Calu3 (cell line): ENCODE measurements at regions not wholly inside any gene's neighbourhood (a gene's known extent, or its start where the extent isn't known, plus 50 kb on each side); places are given as distances from the start of the nearest gene placed in this dataset.

Source experiments
- BruUV-seq: library from RNA; stranded (reverse); fragments of 400-500 nt; replicated peaks from 2 replicates; lab custom pipeline; 2021; lab: Mats Ljungman, UMichigan
- CTCF ChIA-PET: fragments of 300-600 bp; sonication (Branson Sonifier 250); formaldehyde crosslinking; loops from one replicate; lab custom pipeline; 2022; ENCODE audit warnings: antibody characterized with exemption; lab: Charles Lee
- DNase-seq: peaks from one replicate; pipeline ENCODE4 v3.0.0; 2022
- H3K27ac Mint-ChIP-seq: one replicate; pipeline ENCODE4 v1.8.0; 2022; ENCODE audit warnings: mixed read lengths; ENCODE audit not compliant: unreplicated experiment
- H3K27me3 Mint-ChIP-seq: one replicate; pipeline ENCODE4 v1.8.0; 2022; ENCODE audit warnings: mixed read lengths; ENCODE audit not compliant: unreplicated experiment
- H3K36me3 Mint-ChIP-seq: one replicate; pipeline ENCODE4 v1.8.0; 2022; ENCODE audit warnings: mild to moderate bottlenecking, moderate library complexity, mixed read lengths; ENCODE audit not compliant: insufficient read depth, unreplicated experiment
- H3K4me1 Mint-ChIP-seq: one replicate; pipeline ENCODE4 v1.8.0; 2022; ENCODE audit warnings: mild to moderate bottlenecking, low read depth, mixed read lengths; ENCODE audit not compliant: unreplicated experiment
- H3K4me3 Mint-ChIP-seq: one replicate; pipeline ENCODE4 v1.8.0; 2022; ENCODE audit warnings: mild to moderate bottlenecking, low read depth, moderate library complexity, mixed read lengths; ENCODE audit not compliant: unreplicated experiment
- H3K9me3 Mint-ChIP-seq: one replicate; pipeline ENCODE4 v1.8.0; 2022; ENCODE audit warnings: low read depth, mixed read lengths; ENCODE audit not compliant: unreplicated experiment
- CTCF ChIP-seq: fragments of 200-600 bp; IDR thresholded peaks from one replicate; pipeline ENCODE4 v1.8.0; 2022; ENCODE audit warnings: antibody characterized with exemption; ENCODE audit not compliant: unreplicated experiment
- intact Hi-C: fragments of 100-400 bp; cut with micrococcal nuclease; formaldehyde crosslinking; loops from one replicate; pipeline ENCODE4 v1.10.0; 2022; ENCODE audit not compliant: unreplicated experiment

DNA sequence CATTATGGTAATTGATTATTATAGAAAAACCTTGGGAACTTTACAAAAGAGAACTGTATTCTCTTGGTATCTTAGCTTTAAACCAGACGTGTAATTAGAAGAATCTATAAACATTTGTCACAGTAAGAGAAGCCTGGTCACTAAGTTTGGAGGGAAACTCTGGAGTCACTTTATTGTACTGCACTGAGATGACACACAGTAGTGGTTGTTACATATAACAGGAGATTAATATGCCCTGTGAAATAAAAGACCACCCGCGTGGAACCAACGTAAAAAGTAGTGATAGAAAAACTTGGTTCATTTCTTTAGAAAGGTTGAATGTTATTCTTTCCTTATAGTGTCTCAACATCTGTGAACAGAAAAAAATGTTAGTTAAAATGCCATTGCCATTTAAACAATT, 416.1 kb downstream of the MDFIC start:
- no peak overlapping the region for H3K4me3 Mint-ChIP-seq
- no peaks in the 10 kb centered on the region for H3K27me3 Mint-ChIP-seq
- H3K4me1 Mint-ChIP-seq = peaks cover 9% of the 10 kb centered on the region
- H3K36me3 Mint-ChIP-seq = no peaks in the 10 kb centered on the region
- H3K27ac Mint-ChIP-seq = no peak overlapping the region
- no TSS peak for BruUV-seq
- no peaks in the 10 kb centered on the region for H3K9me3 Mint-ChIP-seq
- TF ChIP-seq CTCF = no peak
- CTCF ChIA-PET = no interaction called here
- DNase-seq = no peak
- intact Hi-C loops = no loop called here

GRCh38 chr7:115332691-115333090, 410.8 kb downstream of the MDFIC start:
- DNase-seq = no peak
- CTCF ChIA-PET = no interaction called here
- no peak overlapping the region for H3K4me3 Mint-ChIP-seq
- no peak for TF ChIP-seq CTCF
- no peaks in the 10 kb centered on the region for H3K4me1 Mint-ChIP-seq
- H3K27me3 Mint-ChIP-seq = no peaks in the 10 kb centered on the region
- no peaks in the 10 kb centered on the region for H3K9me3 Mint-ChIP-seq
- H3K36me3 Mint-ChIP-seq = no peaks in the 10 kb centered on the region
- intact Hi-C loops = no loop called here
- H3K27ac Mint-ChIP-seq = no peak overlapping the region
- no TSS peak for BruUV-seq

- CTCF ChIA-PET = no interaction called here
- TF ChIP-seq CTCF = no peak
- no peaks in the 10 kb centered on the region for H3K27me3 Mint-ChIP-seq
- H3K27ac Mint-ChIP-seq = no peak overlapping the region
- no peaks in the 10 kb centered on the region for H3K36me3 Mint-ChIP-seq
- no peak for DNase-seq
- no peaks in the 10 kb centered on the region for H3K4me1 Mint-ChIP-seq
- H3K4me3 Mint-ChIP-seq = no peak overlapping the region
- intact Hi-C loops = no loop called here
- no TSS peak for BruUV-seq
- H3K9me3 Mint-ChIP-seq = no peaks in the 10 kb centered on the region
Observed at GRCh38 chr7:115329006-115329405, 407.1 kb downstream of the MDFIC start.

DNA sequence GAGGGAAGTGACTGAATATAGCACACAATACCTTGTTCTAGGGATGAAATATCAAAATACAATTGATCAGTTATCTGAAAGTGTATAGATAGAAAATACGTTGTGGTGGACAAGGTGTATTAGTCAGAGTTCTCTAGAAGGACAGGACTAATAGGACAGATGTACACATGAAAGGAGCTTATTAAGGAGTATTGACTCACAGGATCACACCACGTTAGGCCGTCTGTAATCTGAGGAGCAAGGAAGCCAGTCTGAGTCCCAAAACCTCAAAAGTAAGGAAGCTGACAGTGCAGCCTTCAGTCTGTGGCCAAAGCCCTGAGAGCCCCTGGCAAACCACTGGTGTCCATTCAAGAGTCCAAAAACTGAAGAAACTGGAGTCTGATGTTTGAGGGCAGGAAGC, 406.1 kb downstream of the MDFIC start:
- no peak overlapping the region for H3K27ac Mint-ChIP-seq
- no peaks in the 10 kb centered on the region for H3K36me3 Mint-ChIP-seq
- H3K4me1 Mint-ChIP-seq = no peaks in the 10 kb centered on the region
- DNase-seq = no peak
- intact Hi-C loops = no loop called here
- CTCF ChIA-PET = no interaction called here
- BruUV-seq = no TSS peak
- H3K27me3 Mint-ChIP-seq = no peaks in the 10 kb centered on the region
- no peaks in the 10 kb centered on the region for H3K9me3 Mint-ChIP-seq
- H3K4me3 Mint-ChIP-seq = no peak overlapping the region
- TF ChIP-seq CTCF = no peak
